NCI-H510A treated with DMSO at 0.1 percent for 48 hours (cell line): ENCODE measurements at regions not wholly inside any gene's neighbourhood (a gene's known extent, or its start where the extent isn't known, plus 50 kb on each side); places are given as distances from the start of the nearest gene placed in this dataset.

Experiments used
- DNase-seq: peaks from one replicate; lab custom pipeline; 2025; lab: John Stamatoyannopoulos, UW

DNA sequence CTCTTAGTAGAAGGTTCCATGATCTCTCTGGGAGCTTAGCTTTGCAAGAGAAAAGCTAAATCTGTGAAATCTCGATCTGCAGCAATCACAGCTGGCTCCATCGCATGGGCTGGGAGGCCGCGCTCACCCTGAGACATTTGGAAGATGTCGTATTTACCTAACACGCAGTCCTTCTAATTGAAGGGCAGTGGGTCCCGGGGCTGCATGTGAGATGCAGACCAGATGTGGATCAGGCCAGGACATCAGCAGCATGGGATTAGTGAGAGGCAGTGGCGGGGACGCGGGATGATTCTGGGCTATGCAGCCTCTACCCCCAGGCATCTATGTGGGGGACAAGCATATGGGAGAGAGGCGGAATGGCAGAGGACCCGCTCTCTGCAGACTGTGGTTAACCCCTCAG, 312.4 kb upstream of the RTL1 start:
- no peak for DNase-seq

DNA sequence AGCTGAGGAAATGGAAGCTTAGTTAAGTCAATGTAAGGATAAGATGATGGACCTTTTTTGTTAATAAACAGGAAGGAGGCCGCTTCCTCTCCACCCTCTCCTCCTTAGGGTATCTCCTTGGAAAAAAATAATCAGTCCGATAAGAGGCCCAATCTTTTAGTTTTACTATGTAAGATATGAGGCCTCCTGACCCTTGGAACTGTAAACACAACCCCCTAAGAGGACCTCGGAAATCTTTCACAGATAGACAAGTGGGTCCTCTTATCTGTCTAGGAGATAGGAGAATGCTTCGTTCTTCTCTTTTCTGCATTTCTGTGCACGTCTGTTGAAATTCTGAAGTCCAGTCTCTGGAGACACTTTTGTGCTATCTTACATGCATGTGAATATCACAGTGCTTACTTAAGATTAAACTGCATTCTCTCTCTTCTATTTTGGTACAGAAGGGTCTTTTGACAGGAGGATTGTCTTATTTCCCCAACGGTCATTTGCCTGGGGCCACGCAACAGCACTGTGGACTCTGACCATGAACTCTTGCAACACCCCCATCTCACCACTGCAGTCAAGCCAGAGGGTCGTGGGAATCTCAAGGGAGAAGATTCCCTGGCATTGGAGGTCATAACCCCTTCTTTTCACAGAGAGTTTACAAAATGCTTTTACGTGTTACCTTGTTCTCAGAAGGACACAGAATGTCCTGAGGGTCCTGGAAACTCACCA, 313.0 kb upstream of the RTL1 start:
- DNase-seq: no peak

DNA sequence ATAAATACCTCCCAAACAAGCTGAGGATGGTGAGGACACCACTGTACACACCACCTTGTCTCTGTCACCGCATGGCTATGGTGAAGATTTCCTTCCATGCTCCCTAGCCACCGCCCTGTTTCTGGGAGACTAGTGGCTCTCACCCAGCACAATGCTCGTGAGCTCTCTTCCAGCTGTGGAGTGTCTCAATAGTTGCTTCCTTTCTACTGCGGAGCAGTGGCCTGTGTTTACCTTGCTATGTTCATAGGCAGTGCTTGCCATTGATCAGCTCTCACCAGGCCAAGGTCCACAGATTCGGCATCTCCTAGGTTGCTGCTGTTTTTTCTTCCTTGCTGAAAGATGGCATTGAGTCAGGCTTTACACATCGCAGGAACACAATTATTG, 313.6 kb upstream of the RTL1 start:
- DNase-seq: no peak

DNA sequence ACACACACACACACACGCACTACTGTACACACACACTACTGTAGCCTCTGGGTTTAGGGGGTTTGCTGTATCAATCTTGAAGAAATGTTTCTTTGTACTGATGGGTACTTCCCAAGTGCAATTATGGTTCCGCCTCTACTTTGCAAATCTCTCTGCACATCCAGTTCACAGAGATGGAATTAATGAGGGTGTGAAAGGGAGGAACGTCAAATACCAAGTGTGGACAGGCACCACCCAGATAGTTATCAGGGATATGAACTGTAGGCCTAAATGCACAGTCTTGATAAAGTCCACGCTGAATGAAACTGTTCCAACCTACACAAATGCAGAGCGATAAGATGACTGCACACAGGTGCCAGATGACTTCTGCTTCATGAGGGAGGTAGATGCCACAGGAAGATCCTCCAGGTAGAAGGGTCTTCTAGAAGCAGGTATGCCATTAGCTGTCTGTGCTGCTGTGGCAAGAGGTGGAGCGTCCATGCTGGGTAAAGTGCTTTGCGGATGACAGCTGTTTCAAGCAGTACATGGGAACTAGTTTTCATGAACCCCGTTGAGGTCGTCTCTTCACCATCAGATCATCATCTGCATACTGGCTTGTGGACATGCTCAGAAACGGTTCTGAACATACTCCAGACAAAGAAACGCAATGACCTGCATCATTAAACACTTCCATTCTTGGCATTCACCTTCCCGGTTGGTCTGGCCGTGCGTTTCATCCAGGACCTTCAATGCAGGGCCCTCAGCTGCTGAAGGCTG, 314.3 kb upstream of the RTL1 start:
- DNase-seq: no peak

DNA sequence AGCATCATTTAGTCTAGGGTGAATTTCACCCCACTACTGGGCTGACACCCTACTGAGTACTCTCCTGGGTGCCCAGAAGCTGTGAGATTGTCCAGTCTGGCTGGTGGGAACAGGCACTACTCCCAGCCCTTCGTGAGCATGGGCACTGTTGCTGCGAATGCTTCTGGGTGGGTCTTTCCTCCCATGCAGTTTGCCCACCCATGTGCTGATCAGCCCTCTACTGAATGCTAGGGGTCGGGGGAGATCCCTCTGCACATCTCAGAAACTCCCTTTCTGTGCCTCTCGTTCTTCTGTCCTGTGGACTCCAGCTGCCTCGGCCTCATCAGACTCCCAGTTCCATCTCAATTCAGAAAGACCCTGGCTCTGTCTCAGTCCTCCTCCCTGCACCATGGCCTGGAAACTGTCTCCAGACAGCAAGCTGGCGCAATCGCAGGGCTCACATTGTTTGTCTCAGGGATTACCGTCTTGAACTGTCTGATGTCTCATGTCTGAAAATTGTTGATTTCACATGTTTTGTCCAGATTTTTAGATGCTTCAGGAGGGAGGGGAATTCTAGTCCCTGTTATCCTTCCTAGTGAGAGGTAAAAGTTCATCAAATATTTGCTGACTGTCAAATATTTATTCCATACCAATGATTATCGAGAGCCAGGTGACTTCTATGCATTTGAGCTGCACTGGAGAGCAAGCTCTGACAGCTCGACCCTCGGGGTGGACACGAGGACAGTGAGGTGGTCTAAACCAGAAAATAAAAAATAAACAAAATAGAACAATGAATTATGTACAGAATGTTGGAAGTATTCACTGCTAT, 316.6 kb upstream of the RTL1 start:
- DNase-seq: no peak

DNA sequence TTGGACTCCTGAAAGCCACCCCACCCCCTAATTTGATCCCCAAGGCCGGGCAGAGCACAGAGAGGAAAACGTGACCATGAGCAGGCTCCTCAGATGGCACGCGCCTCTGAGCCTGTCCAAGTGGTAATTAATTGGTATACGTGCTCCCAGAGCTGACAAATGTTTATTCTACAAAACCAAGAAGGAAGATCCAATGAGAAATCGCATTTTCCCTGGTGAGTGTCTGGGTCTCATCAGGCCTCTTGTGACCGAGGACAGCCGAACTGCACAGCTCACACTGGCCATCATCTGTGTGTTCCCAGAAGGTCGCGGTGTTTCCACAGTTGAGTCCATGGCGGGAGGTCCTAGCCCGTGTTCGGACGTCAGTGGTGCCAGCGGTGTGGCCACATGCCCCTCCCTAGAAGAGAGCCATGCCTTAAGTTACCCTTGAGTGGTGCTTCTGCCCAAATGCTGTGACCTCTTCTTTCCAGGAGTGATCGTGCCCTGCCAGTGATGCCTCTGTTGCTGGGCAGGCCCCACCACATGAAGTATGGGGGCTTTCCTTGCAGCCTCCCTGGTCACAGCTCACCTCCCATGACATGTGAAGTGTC, 317.5 kb upstream of the RTL1 start:
- DNase-seq: no peak

DNA sequence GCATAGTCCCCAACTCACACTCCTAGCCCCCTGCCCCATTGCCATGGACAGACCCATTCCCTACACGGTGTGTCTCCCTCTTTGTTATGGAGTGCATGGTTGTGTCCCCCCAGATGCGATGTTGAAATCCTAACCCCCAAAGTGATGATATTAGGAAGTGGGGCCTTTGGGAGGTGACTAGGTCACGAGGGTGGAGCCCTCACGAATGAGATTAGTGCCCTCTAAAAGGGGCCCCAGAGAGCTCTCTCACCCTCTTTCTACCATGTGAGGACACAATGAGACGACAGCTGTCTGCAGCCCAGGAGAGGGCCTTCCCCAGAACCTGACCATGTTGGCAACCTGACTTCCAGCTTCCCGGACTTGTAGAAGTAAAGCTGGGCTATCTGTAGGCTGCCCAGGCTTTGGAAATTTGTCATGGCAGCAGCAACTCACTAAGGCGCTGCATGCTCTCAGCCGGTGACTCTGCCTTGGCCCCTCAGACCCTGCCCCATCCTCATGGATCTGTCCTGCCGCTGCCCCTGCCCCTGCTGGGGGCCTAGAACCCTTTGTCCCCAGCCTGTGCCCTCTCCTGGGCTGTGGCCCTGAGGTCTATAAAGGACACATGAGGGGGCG, 318.1 kb upstream of the RTL1 start:
- DNase-seq: no peak

DNA sequence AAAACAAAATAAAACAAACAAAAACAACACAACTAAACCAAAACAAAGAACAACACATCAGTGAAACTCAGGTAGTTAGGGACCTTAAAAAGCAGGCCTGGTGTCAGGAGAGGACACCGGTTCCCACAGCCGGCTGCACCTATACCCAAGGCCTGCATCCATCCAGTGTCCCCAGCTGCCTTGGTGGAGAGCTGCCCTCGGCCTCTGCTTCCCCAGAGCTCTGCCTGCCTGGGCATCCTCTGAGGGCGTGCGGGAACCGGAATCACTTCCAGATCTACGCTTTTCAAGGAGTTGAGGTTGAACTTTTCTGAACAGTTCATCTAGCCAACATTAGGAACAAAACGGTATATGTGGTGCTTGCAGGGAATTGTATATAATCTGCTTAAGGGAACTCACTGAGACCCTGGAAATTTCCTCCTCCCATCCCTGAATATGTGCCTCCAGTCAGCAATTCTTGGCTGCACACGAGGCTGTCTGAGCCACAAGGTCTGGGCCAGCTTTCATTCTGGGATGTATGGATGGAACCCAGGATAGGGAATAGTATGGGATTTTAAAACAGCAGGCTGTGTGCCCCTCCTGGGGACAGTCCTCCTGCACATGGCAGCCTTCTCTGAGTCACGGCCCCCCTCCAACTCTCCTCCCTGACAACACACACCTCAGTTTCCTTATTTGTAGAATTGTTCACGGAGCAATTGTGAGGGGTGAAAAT, 319.0 kb upstream of the RTL1 start:
- DNase-seq: no peak

DNA sequence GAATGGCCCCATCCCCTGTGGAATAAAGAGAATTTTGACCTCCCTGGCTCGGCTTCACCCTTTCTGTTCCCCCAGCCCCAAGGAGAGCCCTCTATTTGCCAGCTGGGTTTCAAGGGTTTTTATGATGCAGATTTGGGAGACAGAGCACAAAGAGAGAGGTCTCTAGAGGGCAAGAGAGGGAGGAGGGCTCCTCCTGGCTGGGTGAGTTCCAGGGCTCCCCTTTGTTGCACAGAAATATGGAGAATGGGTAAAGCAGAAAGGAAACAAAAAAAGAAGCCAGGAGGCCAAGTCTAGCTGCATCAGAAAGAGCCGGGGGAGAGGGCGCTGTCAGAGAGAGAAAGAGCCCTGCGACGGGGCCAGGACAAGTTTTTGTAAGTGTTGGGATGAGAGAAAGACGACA, 319.6 kb upstream of the RTL1 start:
- DNase-seq: no peak

DNA sequence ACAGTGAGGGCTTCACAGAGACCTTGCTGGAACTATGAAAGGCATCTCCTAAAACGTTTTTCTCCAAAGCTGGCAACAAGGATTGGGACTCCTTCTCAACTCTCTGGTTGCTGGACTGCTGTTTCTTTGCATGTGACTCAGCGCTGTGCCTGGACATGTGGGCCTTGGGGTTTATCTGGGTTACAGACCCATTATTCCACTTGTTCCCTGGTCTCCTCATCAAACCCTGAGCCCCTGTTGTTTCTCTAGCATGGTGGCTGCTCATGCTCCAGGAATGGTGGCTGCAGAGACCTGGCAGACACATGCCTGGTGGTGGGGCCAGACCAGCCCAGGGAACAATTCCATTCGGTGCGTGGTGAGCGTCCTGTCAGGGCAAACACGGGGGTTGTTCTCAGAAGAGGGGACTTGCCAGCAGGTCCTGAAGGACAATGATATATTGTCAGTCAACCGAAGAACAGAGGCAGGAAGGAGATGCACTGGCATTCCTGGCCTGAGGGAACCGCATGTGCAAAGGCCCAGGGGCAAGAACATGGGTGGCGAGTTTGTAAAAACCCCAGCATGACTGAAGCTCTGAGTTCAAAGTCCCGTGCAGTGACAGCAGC, 320.1 kb upstream of the RTL1 start:
- no peak for DNase-seq

DNA sequence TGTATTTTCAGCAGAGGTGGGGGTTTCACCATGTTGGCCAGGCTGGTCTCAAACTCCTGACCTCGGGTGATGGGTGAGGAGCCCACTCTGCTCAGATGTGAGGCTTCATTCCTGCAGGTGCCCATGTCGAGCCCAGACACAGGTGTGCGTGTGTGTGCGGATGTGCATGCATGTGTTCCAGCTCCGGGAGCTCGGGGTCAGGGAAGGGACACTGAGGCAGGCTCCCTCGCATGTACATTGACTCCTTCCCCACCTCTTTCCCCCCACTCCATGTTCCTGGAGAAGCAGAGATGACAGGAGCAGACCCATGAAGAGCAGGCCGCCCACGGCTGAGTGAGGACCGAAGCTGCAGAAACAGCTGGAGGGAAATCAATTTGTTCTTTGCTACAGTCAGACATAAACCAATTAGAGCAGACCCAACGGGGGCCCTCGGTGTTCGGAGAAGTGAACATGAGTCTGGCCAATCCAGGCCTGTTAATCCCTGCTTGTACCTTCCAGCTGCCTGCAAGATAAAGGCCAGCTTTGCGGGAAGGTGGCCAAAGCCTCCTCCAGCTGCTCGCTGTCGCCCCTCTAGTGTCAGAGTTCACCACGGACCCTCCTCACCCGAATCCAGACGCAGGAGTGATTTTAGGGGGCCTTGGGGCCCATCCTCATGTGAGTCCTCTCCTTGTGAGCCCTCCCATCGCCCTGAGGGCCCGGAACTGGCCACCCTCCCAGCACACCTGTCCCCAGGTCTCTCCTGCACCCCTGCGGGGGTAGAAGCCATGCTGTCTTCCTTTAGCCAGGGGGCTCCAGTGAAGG, 321.0 kb upstream of the RTL1 start:
- DNase-seq: no peak

DNA sequence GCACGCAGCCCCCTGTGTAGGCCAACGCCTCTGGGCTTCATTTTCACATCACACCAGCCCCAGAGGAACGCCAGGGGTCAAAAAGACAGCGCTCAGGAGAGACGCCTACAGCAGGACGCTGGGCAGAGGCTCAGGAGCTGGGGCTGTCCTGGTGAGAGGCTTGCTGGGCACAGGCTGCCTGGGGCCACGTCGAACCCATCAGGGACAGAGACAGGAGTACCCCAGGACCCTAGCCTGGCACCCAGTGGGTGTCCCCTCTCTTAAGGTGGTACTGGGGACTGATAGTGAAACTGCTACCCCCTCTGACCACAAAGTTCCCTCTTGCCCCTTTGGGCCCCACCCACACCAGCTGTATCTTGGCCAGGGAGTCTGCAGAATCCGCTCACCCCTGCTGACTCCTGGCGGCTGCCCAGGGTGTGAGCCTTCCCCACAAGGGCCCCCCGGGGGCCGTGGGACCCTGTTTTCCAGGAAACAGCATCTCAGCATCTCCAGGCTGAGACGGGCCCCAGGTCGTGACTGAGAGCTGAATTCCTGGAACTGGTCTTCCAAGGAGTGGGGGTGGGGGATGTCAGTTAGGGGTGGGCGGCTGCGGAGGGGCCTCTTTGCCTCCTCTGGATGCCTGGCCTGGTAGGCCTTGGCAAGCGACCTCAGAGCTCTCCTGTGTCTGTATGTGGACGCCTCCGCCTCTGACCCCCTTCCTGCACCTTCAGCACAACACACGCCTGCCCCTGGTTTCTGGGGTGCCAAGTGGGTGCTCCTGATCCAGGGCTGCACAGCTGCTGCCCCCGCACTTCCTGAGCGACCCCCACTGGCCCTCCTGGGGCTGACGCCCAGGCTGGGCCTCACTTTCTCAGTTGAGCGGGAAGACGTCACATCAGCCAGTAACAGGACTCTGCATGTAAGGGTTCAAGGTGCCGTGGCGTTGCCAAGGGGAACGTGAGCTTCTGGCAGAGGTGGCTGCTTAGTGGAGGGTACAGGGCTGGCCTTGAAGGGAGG, 321.9 kb upstream of the RTL1 start:
- no peak for DNase-seq

DNA sequence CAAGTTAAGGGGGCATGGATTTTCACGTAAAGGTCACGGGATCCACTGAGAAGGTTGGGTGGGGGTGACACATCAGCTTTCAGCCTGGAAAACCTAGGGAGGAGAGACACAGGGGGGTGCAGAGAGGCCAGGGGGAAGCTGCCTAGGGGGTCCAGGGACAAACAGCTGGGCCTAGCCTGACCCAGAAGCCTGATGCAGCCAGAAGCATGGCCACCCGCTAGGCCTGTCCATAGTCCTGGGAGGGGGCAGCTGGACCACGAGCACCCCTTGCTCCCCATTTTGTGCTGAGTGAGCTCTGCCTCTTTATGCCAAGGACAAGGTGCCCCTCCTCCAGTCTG, 322.7 kb upstream of the RTL1 start:
- no peak for DNase-seq

DNA sequence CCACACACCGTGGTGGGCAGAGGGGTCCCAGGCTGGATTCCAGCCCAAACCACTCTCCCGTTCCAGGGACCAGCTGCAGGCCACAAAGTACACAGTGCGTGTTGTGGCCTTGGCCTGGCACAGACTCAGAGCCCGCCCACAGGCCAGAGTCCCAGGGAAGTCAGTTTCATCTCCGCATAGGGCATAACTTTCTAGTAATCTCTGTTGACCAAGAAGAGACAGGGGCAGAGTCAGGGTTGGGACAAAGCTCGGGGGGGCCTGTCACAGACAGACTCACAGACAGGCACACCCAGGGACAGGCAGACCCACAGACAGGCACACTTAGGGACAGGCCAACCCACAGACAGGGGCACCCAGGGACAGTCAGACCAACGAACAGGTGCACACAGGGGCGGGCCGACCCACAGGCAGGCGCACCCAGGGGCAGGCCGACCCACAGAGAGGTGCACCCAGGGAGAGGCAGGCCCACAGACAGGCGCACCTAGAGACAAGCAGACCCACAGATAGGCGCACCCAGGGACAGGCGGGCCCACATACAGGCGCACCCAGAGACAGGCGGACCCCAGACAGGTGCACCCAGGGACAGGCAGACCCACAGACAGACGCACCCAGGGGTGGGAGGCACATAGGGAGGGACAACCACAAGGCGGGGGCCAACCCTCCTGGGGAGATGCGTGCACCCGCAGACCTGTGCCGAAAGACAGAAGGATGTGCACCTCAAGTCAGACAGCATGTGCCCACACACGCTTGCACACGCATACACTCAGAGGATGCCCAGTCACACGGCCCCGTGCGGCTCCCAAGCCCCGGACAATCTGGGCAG, 323.3 kb upstream of the RTL1 start:
- no peak for DNase-seq

DNA sequence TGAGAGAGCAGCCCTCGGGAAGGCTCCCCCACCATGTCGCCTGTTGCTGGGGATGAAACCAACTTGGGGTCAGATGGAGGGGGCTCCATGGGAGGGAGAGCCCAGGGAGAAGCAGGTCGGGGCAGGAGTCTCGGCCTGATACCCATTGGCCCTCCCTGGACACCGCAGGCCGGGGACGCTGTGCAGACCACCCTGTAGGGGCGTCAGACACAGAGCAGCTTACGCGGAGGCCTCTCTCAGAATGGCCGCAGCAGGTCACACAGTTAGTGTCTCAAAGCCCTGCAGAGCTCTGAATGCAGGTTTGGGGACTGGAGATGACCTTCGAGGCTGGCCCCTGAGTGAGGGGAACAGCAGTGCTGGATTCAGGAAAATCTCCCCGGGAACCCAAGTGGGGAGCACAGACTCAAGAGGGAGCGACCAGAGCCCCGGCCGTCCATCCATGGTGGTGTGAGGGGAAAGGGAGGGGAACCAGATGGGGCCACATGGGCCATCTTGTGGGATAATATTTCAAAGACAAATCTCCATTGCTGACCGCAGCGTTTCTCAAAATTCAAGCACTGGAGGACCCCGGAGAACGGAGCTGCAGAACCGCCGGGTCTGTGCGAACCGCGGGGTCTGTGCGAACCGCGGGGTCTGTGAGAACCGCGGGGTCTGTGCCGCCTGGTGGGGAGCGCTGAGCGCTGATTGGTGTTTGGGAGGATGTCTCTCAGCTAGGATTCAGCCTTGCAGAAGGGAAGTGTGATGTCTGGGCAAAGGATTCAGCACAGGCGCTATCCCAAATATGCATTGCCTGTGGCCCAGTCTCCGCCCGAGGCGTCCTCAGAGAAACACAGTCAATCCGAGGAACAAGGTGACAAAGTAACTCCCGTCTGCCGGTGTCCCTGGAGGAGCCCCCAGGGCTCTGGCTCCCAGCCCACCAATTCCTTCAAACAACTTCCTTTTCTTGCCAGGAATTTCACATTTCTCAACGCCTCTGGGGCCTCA, 324.4 kb upstream of the RTL1 start:
- DNase-seq: no peak

DNA sequence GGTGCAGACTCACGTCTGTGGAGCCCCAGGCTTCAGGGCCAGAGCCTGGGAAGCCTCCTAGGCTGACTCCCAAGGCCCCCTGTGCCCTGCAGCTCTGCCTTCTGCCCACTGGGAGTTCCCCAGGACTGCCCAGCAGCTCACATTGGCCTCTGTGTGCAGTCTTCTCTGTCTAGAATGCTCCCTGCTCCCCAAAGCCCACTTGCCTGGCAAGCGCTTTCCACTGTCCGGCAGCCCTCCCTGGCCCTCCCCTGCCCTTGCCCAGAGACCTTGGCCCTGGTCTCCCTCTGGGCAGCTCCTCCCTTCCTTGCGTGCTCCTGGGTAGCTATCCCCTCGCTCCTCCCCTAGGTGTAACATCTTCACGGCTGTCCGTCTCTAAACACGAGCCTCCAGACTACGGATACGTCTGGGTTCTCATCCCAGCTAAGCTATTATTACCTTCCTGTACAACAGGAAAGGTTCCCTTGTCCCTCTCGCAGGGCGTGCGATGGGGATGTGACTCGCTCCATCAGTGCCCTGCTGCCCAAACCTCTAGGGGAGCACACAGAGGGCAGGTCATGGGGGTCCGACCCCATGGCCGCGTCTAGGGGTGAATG, 325.5 kb upstream of the RTL1 start:
- DNase-seq: no peak

DNA sequence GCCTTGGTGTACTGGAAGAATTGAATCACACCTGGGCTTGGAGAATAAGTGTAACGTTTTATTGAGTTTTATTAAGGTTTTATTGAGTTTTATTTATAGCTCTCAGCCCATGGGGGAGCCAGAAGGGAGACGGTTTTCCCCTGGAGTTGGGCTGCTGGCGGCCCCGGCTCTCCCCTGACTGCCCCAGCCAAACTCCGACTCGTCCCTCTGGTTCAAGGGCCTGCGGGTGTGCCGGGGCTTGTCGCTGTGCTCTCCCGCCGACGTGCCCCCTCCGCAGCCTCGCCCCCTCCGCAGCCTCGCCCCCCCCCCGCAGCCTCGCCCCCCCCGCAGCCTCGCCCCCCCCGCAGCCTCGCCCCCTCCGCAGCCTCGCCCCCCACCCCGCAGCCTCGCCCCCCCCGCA, 326.1 kb upstream of the RTL1 start:
- DNase-seq: no peak
